HFFc6 (cell line): ENCODE measurements at regions not wholly inside any gene's neighbourhood (a gene's known extent, or its start where the extent isn't known, plus 50 kb on each side); places are given as distances from the start of the nearest gene placed in this dataset.

Source experiments
- DNase-seq: peaks from one replicate; pipeline ENCODE4 v3.0.0-alpha.2; 2018
- H3K27ac Mint-ChIP-seq: 2 replicates; pipeline ENCODE4 v1.8.0; 2020; ENCODE audit warnings: mild to moderate bottlenecking, mixed read lengths
- H3K27me3 Mint-ChIP-seq: 2 replicates; pipeline ENCODE4 v1.8.0; 2021; ENCODE audit warnings: mild to moderate bottlenecking, moderate library complexity, mixed read lengths; ENCODE audit not compliant: insufficient read depth
- H3K36me3 Mint-ChIP-seq: 2 replicates; pipeline ENCODE4 v1.8.0; 2021; ENCODE audit warnings: low read depth, mixed read lengths
- H3K4me1 Mint-ChIP-seq: 2 replicates; pipeline ENCODE4 v1.8.0; 2020; ENCODE audit warnings: low read depth, mixed read lengths
- H3K4me3 Mint-ChIP-seq: 2 replicates; pipeline ENCODE4 v1.8.0; 2020; ENCODE audit warnings: mild to moderate bottlenecking, moderate library complexity, mixed read lengths
- H3K9me3 Mint-ChIP-seq: 2 replicates; pipeline ENCODE4 v1.8.0; 2020; ENCODE audit warnings: mild to moderate bottlenecking, mixed read lengths
- CTCF ChIP-seq: fragments of 200-600 bp; sonication (generic); IDR thresholded peaks from 2 replicates; pipeline ENCODE4 v1.5.0; 2021; ENCODE audit warnings: antibody characterized with exemption, mild to moderate bottlenecking

GRCh38 chr18:55912071-55912470, 324.1 kb upstream of the TCF4 start:
- no peaks in the 10 kb centered on the region; the same call in 1 of the 2 replicates for H3K9me3 Mint-ChIP-seq
- H3K4me3 Mint-ChIP-seq = no peak overlapping the region
- DNase-seq = no peak
- no peaks in the 10 kb centered on the region; the same call in none of the 2 replicates for H3K27me3 Mint-ChIP-seq
- H3K27ac Mint-ChIP-seq = no peak overlapping the region
- H3K4me1 Mint-ChIP-seq = peaks cover 23% of the 10 kb centered on the region
- no peaks in the 10 kb centered on the region; the same call in 1 of the 2 replicates for H3K36me3 Mint-ChIP-seq
- no peak for TF ChIP-seq CTCF

GRCh38 chr18:55910296-55910695, 322.3 kb upstream of the TCF4 start:
- Mint-ChIP-seq H3K4me1 (peaks cover 39% of the 10 kb centered on the region), H3K9me3 (no peaks in the 10 kb centered on the region), H3K4me3 (no peak overlapping the region), H3K27me3 (no peaks in the 10 kb centered on the region; the same call in 1 of the 2 replicates), H3K36me3 (0 out of 2 replicates have a peak, but pooled peaks cover 5% of the 10 kb centered on the region), H3K27ac (no peak overlapping the region)
- no peak for TF ChIP-seq CTCF
- DNase-seq = no peak

GRCh38 chr18:55908901-55909366, 320.9 kb upstream of the TCF4 start:
- DNase-seq = no peak
- Mint-ChIP-seq H3K4me1 (peaks cover 39% of the 10 kb centered on the region), H3K27ac (no peak overlapping the region), H3K27me3 (no peaks in the 10 kb centered on the region; the same call in 1 of the 2 replicates), H3K9me3 (no peaks in the 10 kb centered on the region), H3K4me3 (no peak overlapping the region), H3K36me3 (0 out of 2 replicates have a peak, but pooled peaks cover 5% of the 10 kb centered on the region)
- no peak for TF ChIP-seq CTCF

- TF ChIP-seq CTCF = no peak
- Mint-ChIP-seq H3K36me3 (0 out of 2 replicates have a peak, but pooled peaks cover 5% of the 10 kb centered on the region), H3K4me1 (peaks cover 39% of the 10 kb centered on the region), H3K27me3 (no peaks in the 10 kb centered on the region; the same call in 1 of the 2 replicates), H3K9me3 (no peaks in the 10 kb centered on the region), H3K27ac (0 out of 2 replicates have a peak overlapping the region, but pooled peaks have one; percentile 15), H3K4me3 (peak overlapping the region; percentile 31)
- no peak for DNase-seq
Observed at GRCh38 chr18:55907453-55908175, 319.6 kb upstream of the TCF4 start.

- H3K27ac Mint-ChIP-seq = no peak overlapping the region; the same call in 1 of the 2 replicates
- no peak for TF ChIP-seq CTCF
Observed at GRCh38 chr18:55906536-55906935, 318.5 kb upstream of the TCF4 start.

More at GRCh38 chr18:55906536-55906935, 318.5 kb upstream of the TCF4 start:
- H3K4me3 Mint-ChIP-seq = 0 out of 2 replicates have a peak overlapping the region, but pooled peaks have one; percentile 14
- no peaks in the 10 kb centered on the region for H3K9me3 Mint-ChIP-seq
- H3K27me3 Mint-ChIP-seq = no peaks in the 10 kb centered on the region
- no peak for DNase-seq
- H3K4me1 Mint-ChIP-seq = peaks cover 39% of the 10 kb centered on the region
- H3K36me3 Mint-ChIP-seq = 0 out of 2 replicates have a peak, but pooled peaks cover 5% of the 10 kb centered on the region
